ENCODE measurements at regions not wholly inside any gene's neighbourhood (a gene's known extent, or its start where the extent isn't known, plus 50 kb on each side); places are given as distances from the start of the nearest gene placed in this dataset.

DNA sequence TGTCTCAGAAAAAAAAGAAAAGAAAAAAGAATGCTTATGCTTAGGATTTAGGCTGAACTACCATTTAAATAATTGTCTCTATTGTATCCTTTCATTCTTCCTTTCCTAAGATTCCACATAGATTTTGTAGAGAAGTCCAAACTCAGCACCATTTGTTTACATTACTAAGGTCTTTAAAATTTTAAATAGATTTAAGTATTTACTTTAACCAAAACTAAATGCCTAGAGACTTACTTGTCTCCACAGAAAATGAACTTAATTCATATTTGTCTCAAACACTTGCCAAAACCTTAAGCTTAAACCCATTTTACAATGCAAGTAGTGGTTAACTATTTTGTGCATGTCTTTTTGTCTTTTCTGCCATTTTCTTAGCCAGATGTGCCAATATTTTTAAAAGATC is 54.1 kb upstream of the ABI1 start:
- no peak for TF ChIP-seq CTCF (IDR thresholded peaks at IDR 0.05)
- intact Hi-C loops (cut with DNase I), result no loop called here
- ATAC-seq, result no peak

GRCh38 chr10:26911811-26912461 is 51.2 kb upstream of the ABI1 start:
- no peak overlapping the region for H3K4me3 ChIP-seq
- no peaks in the 10 kb centered on the region for H3K36me3 ChIP-seq (ENCODE audit: insufficient read depth in 1 of 2, low read depth in 1 of 2)
- WGBS, 3 donors, result 65 to 73% (median 72%) methylated on average over 4 of the region's 4 CpGs
- intact Hi-C loops (cut with DNase I), result no loop called here
- ATAC-seq, result no peak
- no peaks in the 10 kb centered on the region for H3K27me3 ChIP-seq (ENCODE audit: insufficient read depth in 3 of 3, low read length in 2 of 3)
- no peak for DNase-seq
- TF ChIP-seq CTCF (IDR thresholded peaks at IDR 0.05), result no peak
- H3K4me1 ChIP-seq, result no peaks in the 10 kb centered on the region
- H3K9me3 ChIP-seq, result no peaks in the 10 kb centered on the region
- no peak overlapping the region for H3K27ac ChIP-seq

More for the DNA sequence above, 54.1 kb upstream of the ABI1 start:
- no peaks in the 10 kb centered on the region for H3K9me3 ChIP-seq
- H3K27ac ChIP-seq, result no peak overlapping the region
- H3K36me3 ChIP-seq (ENCODE audit: insufficient read depth in 1 of 2, low read depth in 1 of 2), result no peaks in the 10 kb centered on the region
- no peak overlapping the region for H3K4me3 ChIP-seq
- no peaks in the 10 kb centered on the region for H3K27me3 ChIP-seq (ENCODE audit: insufficient read depth in 3 of 3, low read length in 2 of 3)
- no peaks in the 10 kb centered on the region for H3K4me1 ChIP-seq
- no peak for DNase-seq
